HG03432 (cell line): ENCODE measurements at regions not wholly inside any gene's neighbourhood (a gene's known extent, or its start where the extent isn't known, plus 50 kb on each side); places are given as distances from the start of the nearest gene placed in this dataset.

Source experiments
- ATAC-seq: cut with Tn5 transposase; IDR thresholded peaks from one replicate; pipeline ENCODE4 v1.9.1; 2021; ENCODE audit warnings: mild to moderate bottlenecking, moderate library complexity; ENCODE audit not compliant: unreplicated experiment

GRCh38 chr9:78707080-78707479, 410.2 kb downstream of the PSAT1 start:
- ATAC-seq, result peak; percentile 54

- ATAC-seq, result peak; percentile 99
These were observed 410.6 kb downstream of the PSAT1 start for GRCh38 chr9:78707481-78707991.

GRCh38 chr9:78712903-78713613, 416.1 kb downstream of the PSAT1 start:
- ATAC-seq, result no peak

- ATAC-seq, result no peak
These were observed 416.9 kb downstream of the PSAT1 start for GRCh38 chr9:78713614-78714405.

GRCh38 chr9:78714576-78714975, 417.7 kb downstream of the PSAT1 start:
- no peak for ATAC-seq

GRCh38 chr9:78719029-78719428, 422.1 kb downstream of the PSAT1 start:
- peak; percentile 73 for ATAC-seq

GRCh38 chr9:78724896-78725295, 428.0 kb downstream of the PSAT1 start:
- ATAC-seq, result no peak

- ATAC-seq, result no peak
These were observed 428.6 kb downstream of the PSAT1 start for GRCh38 chr9:78725503-78725902.

GRCh38 chr9:78745331-78745730, 448.4 kb downstream of the PSAT1 start:
- ATAC-seq, result no peak

- ATAC-seq, result no peak
These were observed 449.1 kb downstream of the PSAT1 start for GRCh38 chr9:78746010-78746409.

GRCh38 chr9:78753039-78753438, 456.1 kb downstream of the PSAT1 start:
- ATAC-seq, result no peak

- ATAC-seq, result peak; percentile 89
These were observed 460.0 kb downstream of the PSAT1 start for GRCh38 chr9:78756813-78757510.

- no peak for ATAC-seq
These were observed 466.5 kb downstream of the PSAT1 start for GRCh38 chr9:78763424-78763823.

- no peak for ATAC-seq
These were observed 468.9 kb downstream of the PSAT1 start for GRCh38 chr9:78765861-78766260.

- ATAC-seq, result no peak
These were observed 470.6 kb downstream of the PSAT1 start for GRCh38 chr9:78767490-78767889.

- ATAC-seq, result no peak
These were observed 472.8 kb downstream of the PSAT1 start for GRCh38 chr9:78769690-78770089.

GRCh38 chr9:78775211-78775610, 478.3 kb downstream of the PSAT1 start:
- no peak for ATAC-seq

GRCh38 chr9:78775696-78776295, 478.9 kb downstream of the PSAT1 start:
- ATAC-seq, result no peak

GRCh38 chr9:78777747-78778146, 480.8 kb downstream of the PSAT1 start:
- no peak for ATAC-seq

GRCh38 chr9:78778318-78778717, 481.4 kb downstream of the PSAT1 start:
- no peak for ATAC-seq

- ATAC-seq, result no peak
These were observed 482.0 kb downstream of the PSAT1 start for GRCh38 chr9:78778861-78779374.
